Mesothelial cell of epicardium (in vitro differentiated cells): ENCODE measurements at regions not wholly inside any gene's neighbourhood (a gene's known extent, or its start where the extent isn't known, plus 50 kb on each side); places are given as distances from the start of the nearest gene placed in this dataset.

Experiments used
- DNase-seq, 2 experiments: peaks; one replicate each; pipeline ENCODE4 v3.0.0; 2021; ENCODE audit warnings: low spot score in 2 of 2; ENCODE audit not compliant: unreplicated experiment in 2 of 2
- H3K27ac Mint-ChIP-seq: 2 replicates; pipeline ENCODE4 v1.8.0; 2021; ENCODE audit warnings: mixed read lengths
- H3K27me3 Mint-ChIP-seq: 2 replicates; pipeline ENCODE4 v1.8.0; 2021; ENCODE audit warnings: low read depth, mixed read lengths
- H3K36me3 Mint-ChIP-seq: 2 replicates; pipeline ENCODE4 v1.8.0; 2021; ENCODE audit warnings: mixed read lengths
- H3K4me1 Mint-ChIP-seq: 2 replicates; pipeline ENCODE4 v1.8.0; 2021; ENCODE audit warnings: mixed read lengths
- H3K4me3 Mint-ChIP-seq: 2 replicates; pipeline ENCODE4 v1.8.0; 2021; ENCODE audit warnings: mild to moderate bottlenecking, moderate library complexity, mixed read lengths
- H3K9me3 Mint-ChIP-seq: 2 replicates; pipeline ENCODE4 v1.8.0; 2021; ENCODE audit warnings: mixed read lengths
- TF ChIP-seq, protein P1 (sequence below): fragments of 200-600 bp; sonication (generic); IDR thresholded peaks from one replicate; pipeline ENCODE4 v1.5.0; 2021; ENCODE audit warnings: antibody characterized with exemption; ENCODE audit not compliant: unreplicated experiment

DNA sequence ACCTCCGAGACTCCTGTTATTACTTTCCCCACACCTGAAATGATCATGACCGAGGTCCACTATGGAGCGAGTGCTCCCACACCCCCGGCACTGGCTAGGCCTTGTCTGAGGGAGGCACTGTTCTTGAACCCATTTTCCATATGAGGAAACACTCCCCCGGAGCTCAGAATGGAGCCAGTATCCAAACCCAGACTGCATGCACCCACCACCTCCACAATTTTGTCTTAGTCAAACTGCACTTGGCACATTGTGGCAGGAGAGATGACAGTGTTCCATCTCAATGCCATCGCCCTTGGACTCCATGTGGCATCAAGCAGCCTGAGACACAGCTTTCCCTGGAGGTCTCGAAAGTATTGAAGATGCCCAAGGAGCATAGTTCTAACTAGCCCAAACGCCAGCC is 154.1 kb downstream of the NUP210 start:
- H3K4me3 Mint-ChIP-seq, result no peak overlapping the region
- no peaks in the 10 kb centered on the region for H3K4me1 Mint-ChIP-seq
- DNase-seq, result no peak
- H3K27ac Mint-ChIP-seq, result no peak overlapping the region
- TF ChIP-seq, protein P1, sequence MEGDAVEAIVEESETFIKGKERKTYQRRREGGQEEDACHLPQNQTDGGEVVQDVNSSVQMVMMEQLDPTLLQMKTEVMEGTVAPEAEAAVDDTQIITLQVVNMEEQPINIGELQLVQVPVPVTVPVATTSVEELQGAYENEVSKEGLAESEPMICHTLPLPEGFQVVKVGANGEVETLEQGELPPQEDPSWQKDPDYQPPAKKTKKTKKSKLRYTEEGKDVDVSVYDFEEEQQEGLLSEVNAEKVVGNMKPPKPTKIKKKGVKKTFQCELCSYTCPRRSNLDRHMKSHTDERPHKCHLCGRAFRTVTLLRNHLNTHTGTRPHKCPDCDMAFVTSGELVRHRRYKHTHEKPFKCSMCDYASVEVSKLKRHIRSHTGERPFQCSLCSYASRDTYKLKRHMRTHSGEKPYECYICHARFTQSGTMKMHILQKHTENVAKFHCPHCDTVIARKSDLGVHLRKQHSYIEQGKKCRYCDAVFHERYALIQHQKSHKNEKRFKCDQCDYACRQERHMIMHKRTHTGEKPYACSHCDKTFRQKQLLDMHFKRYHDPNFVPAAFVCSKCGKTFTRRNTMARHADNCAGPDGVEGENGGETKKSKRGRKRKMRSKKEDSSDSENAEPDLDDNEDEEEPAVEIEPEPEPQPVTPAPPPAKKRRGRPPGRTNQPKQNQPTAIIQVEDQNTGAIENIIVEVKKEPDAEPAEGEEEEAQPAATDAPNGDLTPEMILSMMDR, result no peak
- H3K9me3 Mint-ChIP-seq, result peaks cover 6% of the 10 kb centered on the region
- H3K36me3 Mint-ChIP-seq, result no peaks in the 10 kb centered on the region
- H3K27me3 Mint-ChIP-seq, result peaks cover 9% of the 10 kb centered on the region

DNA sequence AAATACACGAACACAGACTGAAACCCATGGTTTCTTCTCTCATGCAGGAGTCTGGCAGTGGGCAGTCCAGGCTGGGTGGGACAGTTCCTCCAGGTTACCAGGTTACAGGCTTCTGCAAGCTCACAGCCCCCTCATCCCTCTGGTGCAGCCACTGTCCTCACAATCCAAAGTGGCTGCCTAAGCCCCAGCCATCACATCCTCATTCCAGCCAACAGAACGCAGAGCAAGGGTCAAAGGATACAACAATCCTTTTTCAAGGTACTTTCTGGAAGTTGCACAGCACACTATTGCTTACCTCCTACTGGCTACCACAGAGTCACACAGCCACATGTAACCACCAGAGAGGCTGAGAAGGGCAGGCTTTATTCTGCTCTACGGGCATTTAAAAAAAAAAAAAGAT is 154.6 kb downstream of the NUP210 start:
- no peaks in the 10 kb centered on the region for H3K4me1 Mint-ChIP-seq
- H3K27ac Mint-ChIP-seq, result no peak overlapping the region
- H3K4me3 Mint-ChIP-seq, result no peak overlapping the region
- peaks cover 6% of the 10 kb centered on the region for H3K27me3 Mint-ChIP-seq
- no peak for DNase-seq
- TF ChIP-seq, protein P1, result no peak
- H3K36me3 Mint-ChIP-seq, result no peaks in the 10 kb centered on the region
- H3K9me3 Mint-ChIP-seq, result peaks cover 2% of the 10 kb centered on the region

DNA sequence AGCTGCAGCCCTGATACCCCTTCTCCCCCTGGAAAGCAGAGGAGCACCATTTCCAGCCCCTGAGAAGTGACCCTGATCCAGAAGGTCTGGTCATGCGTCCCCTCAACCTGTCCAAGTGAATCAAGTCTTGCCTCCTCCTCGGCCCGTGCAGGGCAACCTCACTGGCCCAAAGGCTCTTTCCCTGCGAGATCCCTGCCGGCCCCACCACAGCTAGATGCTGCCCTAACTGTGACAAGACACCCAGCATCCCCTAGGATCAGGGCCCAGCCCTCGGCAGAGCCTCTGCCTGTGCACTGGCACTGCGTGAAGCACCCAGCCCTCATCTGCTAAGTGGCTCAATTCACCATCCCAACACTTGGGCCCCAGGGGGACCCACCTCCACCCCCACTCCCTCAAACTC is 155.1 kb downstream of the NUP210 start:
- no peaks in the 10 kb centered on the region for H3K4me1 Mint-ChIP-seq
- TF ChIP-seq, protein P1, result no peak
- no peak overlapping the region for H3K27ac Mint-ChIP-seq
- H3K36me3 Mint-ChIP-seq, result no peaks in the 10 kb centered on the region
- no peaks in the 10 kb centered on the region for H3K9me3 Mint-ChIP-seq
- no peak overlapping the region for H3K4me3 Mint-ChIP-seq
- DNase-seq, result no peak
- H3K27me3 Mint-ChIP-seq, result peaks cover 6% of the 10 kb centered on the region

DNA sequence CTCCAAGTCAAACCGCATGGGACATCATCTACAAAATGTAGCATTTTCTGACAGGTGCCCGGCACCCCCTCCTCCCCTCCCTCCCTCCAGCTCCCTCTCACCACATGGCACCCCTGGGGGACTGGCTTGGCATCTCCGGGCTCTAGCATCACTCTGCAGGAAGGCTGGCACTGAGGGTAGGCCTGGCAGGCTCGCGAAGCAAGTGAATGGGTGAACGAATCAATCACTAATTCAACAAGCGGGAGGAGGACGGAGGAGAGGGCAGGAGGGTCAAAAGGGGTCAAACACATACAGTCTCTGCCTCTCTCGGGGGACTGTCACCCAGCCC is 155.7 kb downstream of the NUP210 start:
- no peak overlapping the region for H3K4me3 Mint-ChIP-seq
- no peak for DNase-seq

DNA sequence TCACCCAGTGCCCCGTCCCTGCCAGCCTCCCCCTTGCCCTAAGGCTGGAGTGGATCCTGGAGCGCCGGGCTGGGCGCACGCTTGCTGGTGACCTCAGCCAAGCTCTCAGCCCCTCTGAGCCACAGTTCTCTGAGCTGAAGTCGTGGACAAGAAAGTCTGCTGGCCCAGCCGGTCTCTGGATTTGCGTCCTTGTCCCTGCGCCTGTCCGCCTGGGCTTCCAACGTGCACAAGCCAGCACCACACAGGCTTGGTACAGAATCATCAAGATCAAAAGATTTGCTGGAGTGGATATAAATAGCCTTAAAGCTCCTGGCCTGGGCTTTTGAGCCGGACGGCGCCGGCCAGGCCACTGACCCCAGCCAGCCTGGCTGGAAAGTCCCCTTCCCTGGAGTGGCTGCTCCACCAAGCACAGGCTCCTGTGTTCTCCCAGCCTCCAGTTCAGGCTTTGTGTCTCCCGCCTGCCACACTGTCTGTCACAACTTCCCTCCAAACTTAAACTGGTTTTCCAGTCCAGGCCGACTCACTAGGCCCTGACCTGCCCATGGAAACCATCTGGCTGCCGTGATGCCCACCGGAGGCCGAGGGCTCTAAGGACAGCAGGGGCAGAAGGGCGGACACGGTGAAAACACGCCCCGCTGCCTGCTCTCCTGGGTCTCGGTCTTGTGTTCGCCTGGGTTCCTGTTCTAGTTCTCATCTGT is 156.2 kb downstream of the NUP210 start:
- no peak for DNase-seq
- no peak overlapping the region for H3K27ac Mint-ChIP-seq
- TF ChIP-seq, protein P1, result no peak
- H3K4me3 Mint-ChIP-seq, result no peak overlapping the region
- no peaks in the 10 kb centered on the region for H3K4me1 Mint-ChIP-seq
- H3K9me3 Mint-ChIP-seq, result no peaks in the 10 kb centered on the region
- peaks cover 8% of the 10 kb centered on the region for H3K27me3 Mint-ChIP-seq
- H3K36me3 Mint-ChIP-seq, result no peaks in the 10 kb centered on the region

More for the DNA sequence above, 155.7 kb downstream of the NUP210 start:
- H3K9me3 Mint-ChIP-seq, result no peaks in the 10 kb centered on the region
- no peaks in the 10 kb centered on the region for H3K36me3 Mint-ChIP-seq
- peaks cover 6% of the 10 kb centered on the region for H3K27me3 Mint-ChIP-seq
- H3K27ac Mint-ChIP-seq, result no peak overlapping the region
- H3K4me1 Mint-ChIP-seq, result no peaks in the 10 kb centered on the region
- TF ChIP-seq, protein P1, result no peak
